ENCODE measurements at regions not wholly inside any gene's neighbourhood (a gene's known extent, or its start where the extent isn't known, plus 50 kb on each side); places are given as distances from the start of the nearest gene placed in this dataset.

DNA sequence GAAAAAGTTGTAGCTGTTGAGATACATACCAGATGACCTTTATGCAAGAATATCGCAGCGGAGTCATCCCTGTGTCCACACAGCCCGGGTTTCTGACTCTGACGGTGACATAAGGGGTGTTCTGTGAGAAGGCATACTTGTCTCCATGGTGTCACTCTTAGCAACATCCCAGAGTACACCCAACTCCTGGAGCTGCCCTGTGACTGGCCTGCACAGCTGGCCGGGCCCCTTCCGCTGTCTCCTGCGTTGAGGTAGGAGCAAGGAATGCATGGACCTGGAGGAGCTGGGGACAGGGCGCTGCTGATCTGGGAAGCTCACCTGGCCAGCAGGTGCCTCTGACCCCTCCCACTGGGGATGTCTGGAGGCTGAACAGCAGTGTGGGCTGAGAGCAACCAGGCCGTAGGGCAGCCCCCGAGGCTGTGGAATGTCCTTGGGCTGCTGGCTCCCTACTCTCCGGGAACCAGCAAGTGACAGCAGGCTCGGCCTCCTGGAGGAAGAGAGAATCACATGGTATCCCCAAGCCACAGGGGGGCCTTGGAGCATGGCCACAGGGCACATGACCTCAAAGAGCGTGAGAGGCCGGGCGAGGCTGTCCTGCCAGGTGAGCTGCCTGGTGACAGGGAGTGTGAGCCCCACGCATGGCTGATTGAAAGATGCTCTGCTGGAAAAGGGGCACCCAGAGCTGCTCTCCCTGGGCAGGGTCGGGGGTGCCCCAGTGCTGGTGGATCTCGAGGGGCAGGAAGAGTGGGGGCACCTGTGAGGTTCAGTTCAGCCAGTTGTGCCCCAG, 113.4 kb downstream of the MRPL36 start:
- Histone ChIP-seq H3K9me3 (no peaks in the 10 kb centered on the region), H3K27me3 (replicated peaks; ENCODE audit: control insufficient read depth, insufficient read depth, low read length) (no peaks in the 10 kb centered on the region; the same call in 1 of the 2 replicates), H3K4me3 (ENCODE audit: low read depth, low read length) (no peak overlapping the region), H3K4me1 (no peaks in the 10 kb centered on the region), H3K36me3 (ENCODE audit: control insufficient read depth, insufficient read depth, low read length) (no peaks in the 10 kb centered on the region)
- ChIA-PET CTCF (no interaction called here), POLR2A (no interaction called here)
- H3K4me1 Mint-ChIP-seq (ENCODE audit: low read depth, unreplicated experiment), result no peaks in the 10 kb centered on the region
- TF ChIP-seq, protein P1, sequence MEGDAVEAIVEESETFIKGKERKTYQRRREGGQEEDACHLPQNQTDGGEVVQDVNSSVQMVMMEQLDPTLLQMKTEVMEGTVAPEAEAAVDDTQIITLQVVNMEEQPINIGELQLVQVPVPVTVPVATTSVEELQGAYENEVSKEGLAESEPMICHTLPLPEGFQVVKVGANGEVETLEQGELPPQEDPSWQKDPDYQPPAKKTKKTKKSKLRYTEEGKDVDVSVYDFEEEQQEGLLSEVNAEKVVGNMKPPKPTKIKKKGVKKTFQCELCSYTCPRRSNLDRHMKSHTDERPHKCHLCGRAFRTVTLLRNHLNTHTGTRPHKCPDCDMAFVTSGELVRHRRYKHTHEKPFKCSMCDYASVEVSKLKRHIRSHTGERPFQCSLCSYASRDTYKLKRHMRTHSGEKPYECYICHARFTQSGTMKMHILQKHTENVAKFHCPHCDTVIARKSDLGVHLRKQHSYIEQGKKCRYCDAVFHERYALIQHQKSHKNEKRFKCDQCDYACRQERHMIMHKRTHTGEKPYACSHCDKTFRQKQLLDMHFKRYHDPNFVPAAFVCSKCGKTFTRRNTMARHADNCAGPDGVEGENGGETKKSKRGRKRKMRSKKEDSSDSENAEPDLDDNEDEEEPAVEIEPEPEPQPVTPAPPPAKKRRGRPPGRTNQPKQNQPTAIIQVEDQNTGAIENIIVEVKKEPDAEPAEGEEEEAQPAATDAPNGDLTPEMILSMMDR (IDR thresholded peaks at IDR 0.05; ENCODE audit: insufficient read depth in 1 of 2, low read depth in 1 of 2, low read length in 1 of 2, severe bottlenecking in 1 of 2, unreplicated experiment in 1 of 2), result no peak
- no peak overlapping the region for H3K4me3 Mint-ChIP-seq (ENCODE audit: unreplicated experiment)
- no peaks in the 10 kb centered on the region for H3K36me3 Mint-ChIP-seq (ENCODE audit: insufficient read depth, unreplicated experiment)
- H3K9me3 Mint-ChIP-seq (ENCODE audit: unreplicated experiment), result no peaks in the 10 kb centered on the region
- DNase-seq, result no peak
- BruUV-seq (replicated peaks), result no TSS peak
- intact Hi-C loops (cut with micrococcal nuclease; ENCODE audit: unreplicated experiment), result no loop called here
- H3K27ac Mint-ChIP-seq (ENCODE audit: unreplicated experiment), result no peak overlapping the region
- H3K27me3 Mint-ChIP-seq (ENCODE audit: insufficient read depth, unreplicated experiment), result peaks cover 23% of the 10 kb centered on the region

GRCh38 chr5:1685066-1685465, 114.6 kb downstream of the MRPL36 start:
- CTCF ChIA-PET, result no interaction called here
- no peaks in the 10 kb centered on the region for H3K36me3 Mint-ChIP-seq (ENCODE audit: insufficient read depth, unreplicated experiment)
- TF ChIP-seq, protein P1 (IDR thresholded peaks at IDR 0.05; ENCODE audit: insufficient read depth in 1 of 2, low read depth in 1 of 2, low read length in 1 of 2, severe bottlenecking in 1 of 2, unreplicated experiment in 1 of 2), result no peak
- no peak for DNase-seq
- H3K27ac Mint-ChIP-seq (ENCODE audit: unreplicated experiment), result no peak overlapping the region
- no TSS peak for BruUV-seq (replicated peaks)
- Histone ChIP-seq H3K4me1 (no peaks in the 10 kb centered on the region), H3K9me3 (no peaks in the 10 kb centered on the region), H3K27me3 (replicated peaks; ENCODE audit: control insufficient read depth, insufficient read depth, low read length) (no peaks in the 10 kb centered on the region; the same call in 1 of the 2 replicates), H3K36me3 (ENCODE audit: control insufficient read depth, insufficient read depth, low read length) (no peaks in the 10 kb centered on the region), H3K4me3 (ENCODE audit: low read depth, low read length) (no peak overlapping the region)
- H3K9me3 Mint-ChIP-seq (ENCODE audit: unreplicated experiment), result peaks cover 6% of the 10 kb centered on the region
- H3K4me1 Mint-ChIP-seq (ENCODE audit: low read depth, unreplicated experiment), result no peaks in the 10 kb centered on the region
- intact Hi-C loops (cut with micrococcal nuclease; ENCODE audit: unreplicated experiment), result no loop called here
- no peak overlapping the region for H3K4me3 Mint-ChIP-seq (ENCODE audit: unreplicated experiment)
- H3K27me3 Mint-ChIP-seq (ENCODE audit: insufficient read depth, unreplicated experiment), result peaks cover 26% of the 10 kb centered on the region
- POLR2A ChIA-PET, result no interaction called here

GRCh38 chr5:1681955-1682354, 117.7 kb downstream of the MRPL36 start:
- Mint-ChIP-seq H3K4me1 (ENCODE audit: low read depth, unreplicated experiment) (no peaks in the 10 kb centered on the region), H3K27me3 (ENCODE audit: insufficient read depth, unreplicated experiment) (peaks cover 27% of the 10 kb centered on the region), H3K36me3 (ENCODE audit: insufficient read depth, unreplicated experiment) (no peaks in the 10 kb centered on the region), H3K9me3 (ENCODE audit: unreplicated experiment) (peaks cover 15% of the 10 kb centered on the region), H3K27ac (ENCODE audit: unreplicated experiment) (no peak overlapping the region), H3K4me3 (ENCODE audit: unreplicated experiment) (no peak overlapping the region)
- TF ChIP-seq, protein P1 (IDR thresholded peaks at IDR 0.05; ENCODE audit: insufficient read depth in 1 of 2, low read depth in 1 of 2, low read length in 1 of 2, severe bottlenecking in 1 of 2, unreplicated experiment in 1 of 2), result no peak
- Histone ChIP-seq H3K36me3 (ENCODE audit: control insufficient read depth, insufficient read depth, low read length) (no peaks in the 10 kb centered on the region), H3K27me3 (replicated peaks; ENCODE audit: control insufficient read depth, insufficient read depth, low read length) (no peaks in the 10 kb centered on the region; the same call in 1 of the 2 replicates), H3K9me3 (no peaks in the 10 kb centered on the region; the same call in 1 of the 2 replicates), H3K4me3 (ENCODE audit: low read depth, low read length) (no peak overlapping the region), H3K4me1 (no peaks in the 10 kb centered on the region)
- DNase-seq, result no peak
- ChIA-PET CTCF (no interaction called here), POLR2A (no interaction called here)
- intact Hi-C loops (cut with micrococcal nuclease; ENCODE audit: unreplicated experiment), result no loop called here
- BruUV-seq (replicated peaks), result no TSS peak
